Smooth muscle cell (in vitro differentiated cells): ENCODE measurements at regions not wholly inside any gene's neighbourhood (a gene's known extent, or its start where the extent isn't known, plus 50 kb on each side); places are given as distances from the start of the nearest gene placed in this dataset.

Source experiments
- DNase-seq: peaks from one replicate; lab custom pipeline; 2025; ENCODE audit not compliant: unreplicated experiment; lab: John Stamatoyannopoulos, UW
- H2AFZ ChIP-seq: fragments of 200-600 bp; sonication (generic); 2 replicates; pipeline ENCODE4 v1.6.0; 2016; ENCODE audit warnings: antibody characterized with exemption, low read depth, mild to moderate bottlenecking
- H3F3A ChIP-seq: fragments of 200-600 bp; sonication (generic); 2 replicates; pipeline ENCODE4 v1.6.0; 2017; ENCODE audit warnings: antibody characterized with exemption, low read depth
- H3K27ac ChIP-seq: fragments of 200-600 bp; sonication (generic); 2 replicates; pipeline ENCODE4 v1.5.1; 2016; ENCODE audit warnings: low read depth, mild to moderate bottlenecking
- H3K27me3 ChIP-seq: fragments of 200-600 bp; sonication (generic); 2 replicates; pipeline ENCODE4 v1.6.1; 2016; ENCODE audit warnings: low read depth, mild to moderate bottlenecking
- H3K36me3 ChIP-seq: fragments of 200-600 bp; sonication (generic); 2 replicates; pipeline ENCODE4 v1.5.1; 2016; ENCODE audit warnings: low read depth
- H3K4me1 ChIP-seq: fragments of 200-600 bp; sonication (generic); 2 replicates; pipeline ENCODE4 v1.5.1; 2016; ENCODE audit warnings: low read depth
- H3K4me2 ChIP-seq: fragments of 200-600 bp; sonication (generic); 2 replicates; pipeline ENCODE4 v1.6.0; 2016; ENCODE audit warnings: mild to moderate bottlenecking
- H3K4me3 ChIP-seq: fragments of 200-600 bp; sonication (generic); 2 replicates; pipeline ENCODE4 v1.5.1; 2016; ENCODE audit warnings: mild to moderate bottlenecking
- H3K79me2 ChIP-seq: fragments of 200-600 bp; sonication (generic); 2 replicates; pipeline ENCODE4 v1.6.0; 2016; ENCODE audit warnings: low read depth, mild to moderate bottlenecking
- H3K9ac ChIP-seq: fragments of 200-600 bp; sonication (generic); 2 replicates; pipeline ENCODE4 v1.6.0; 2016; ENCODE audit warnings: low read depth
- H3K9me3 ChIP-seq: fragments of 200-600 bp; sonication (generic); replicated peaks from 2 replicates; pipeline ENCODE4 v1.5.1; 2016; ENCODE audit warnings: low read depth
- H4K20me1 ChIP-seq: fragments of 200-600 bp; sonication (generic); 2 replicates; pipeline ENCODE4 v1.6.0; 2016; ENCODE audit warnings: low read depth
- WGBS: methylation state at CpG from one replicate; pipeline ENCODE4 v1.1.7; 2016; ENCODE audit warnings: low lambda C conversion rate; 5-methylcytosine and 5-hydroxymethylcytosine counted together
- TF ChIP-seq, protein P1 (sequence below): fragments of 200-600 bp; sonication (generic); IDR thresholded peaks from 2 replicates; pipeline ENCODE4 v1.5.1; 2017; ENCODE audit warnings: borderline replicate concordance, mild to moderate bottlenecking, antibody characterized with exemption; ENCODE audit not compliant: insufficient read depth, poor library complexity, severe bottlenecking

DNA sequence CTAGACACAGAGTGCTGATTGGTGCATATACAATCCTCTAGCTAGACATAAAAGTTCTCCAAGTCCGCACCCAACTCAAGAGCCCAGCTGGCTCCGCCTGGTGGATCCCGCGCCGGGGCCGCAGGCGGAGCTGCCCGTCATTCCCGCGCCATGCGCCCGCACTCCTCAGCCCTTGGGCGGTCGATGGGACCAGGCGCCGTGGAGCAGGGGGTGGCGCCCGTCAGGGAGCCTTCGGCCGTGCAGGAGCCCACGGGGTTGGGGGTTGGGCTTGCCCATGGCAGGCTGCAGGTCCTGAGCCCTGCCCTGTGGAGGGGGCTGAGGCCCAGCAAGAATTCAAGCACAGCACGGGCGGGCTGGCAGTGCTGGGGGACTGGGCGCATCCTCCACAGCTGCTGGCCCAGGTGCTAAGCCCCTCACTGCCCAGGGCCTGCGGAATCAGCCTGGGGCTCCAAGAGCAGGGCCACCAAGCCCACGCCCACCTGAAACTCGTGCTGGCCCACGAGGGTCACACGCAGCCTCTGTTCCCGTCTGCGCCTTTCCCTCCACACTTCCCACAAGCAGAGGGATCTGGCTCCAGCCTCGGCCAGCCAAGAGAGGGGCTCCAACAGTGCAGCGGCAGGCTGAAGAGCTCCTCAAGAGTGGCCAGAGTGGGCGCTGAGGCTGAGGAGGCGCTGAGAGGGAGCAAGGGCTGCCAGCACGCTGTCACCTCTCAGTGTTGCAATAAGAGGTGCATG, 604.2 kb upstream of the POM121L12 start:
- 97% methylated on average over 36 of the region's 36 CpGs for WGBS
- DNase-seq = no peak
- Histone ChIP-seq H3F3A (no peaks in the 10 kb centered on the region), H2AFZ (no peak overlapping the region), H3K9ac (no peak overlapping the region), H3K4me1 (no peaks in the 10 kb centered on the region), H3K36me3 (no peaks in the 10 kb centered on the region), H3K79me2 (no peaks in the 10 kb centered on the region), H3K4me3 (no peak overlapping the region), H3K4me2 (no peak overlapping the region), H3K27me3 (no peaks in the 10 kb centered on the region), H4K20me1 (no peaks in the 10 kb centered on the region), H3K9me3 (no peaks in the 10 kb centered on the region), H3K27ac (no peak overlapping the region)
- TF ChIP-seq, protein P1, sequence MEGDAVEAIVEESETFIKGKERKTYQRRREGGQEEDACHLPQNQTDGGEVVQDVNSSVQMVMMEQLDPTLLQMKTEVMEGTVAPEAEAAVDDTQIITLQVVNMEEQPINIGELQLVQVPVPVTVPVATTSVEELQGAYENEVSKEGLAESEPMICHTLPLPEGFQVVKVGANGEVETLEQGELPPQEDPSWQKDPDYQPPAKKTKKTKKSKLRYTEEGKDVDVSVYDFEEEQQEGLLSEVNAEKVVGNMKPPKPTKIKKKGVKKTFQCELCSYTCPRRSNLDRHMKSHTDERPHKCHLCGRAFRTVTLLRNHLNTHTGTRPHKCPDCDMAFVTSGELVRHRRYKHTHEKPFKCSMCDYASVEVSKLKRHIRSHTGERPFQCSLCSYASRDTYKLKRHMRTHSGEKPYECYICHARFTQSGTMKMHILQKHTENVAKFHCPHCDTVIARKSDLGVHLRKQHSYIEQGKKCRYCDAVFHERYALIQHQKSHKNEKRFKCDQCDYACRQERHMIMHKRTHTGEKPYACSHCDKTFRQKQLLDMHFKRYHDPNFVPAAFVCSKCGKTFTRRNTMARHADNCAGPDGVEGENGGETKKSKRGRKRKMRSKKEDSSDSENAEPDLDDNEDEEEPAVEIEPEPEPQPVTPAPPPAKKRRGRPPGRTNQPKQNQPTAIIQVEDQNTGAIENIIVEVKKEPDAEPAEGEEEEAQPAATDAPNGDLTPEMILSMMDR = no peak

DNA sequence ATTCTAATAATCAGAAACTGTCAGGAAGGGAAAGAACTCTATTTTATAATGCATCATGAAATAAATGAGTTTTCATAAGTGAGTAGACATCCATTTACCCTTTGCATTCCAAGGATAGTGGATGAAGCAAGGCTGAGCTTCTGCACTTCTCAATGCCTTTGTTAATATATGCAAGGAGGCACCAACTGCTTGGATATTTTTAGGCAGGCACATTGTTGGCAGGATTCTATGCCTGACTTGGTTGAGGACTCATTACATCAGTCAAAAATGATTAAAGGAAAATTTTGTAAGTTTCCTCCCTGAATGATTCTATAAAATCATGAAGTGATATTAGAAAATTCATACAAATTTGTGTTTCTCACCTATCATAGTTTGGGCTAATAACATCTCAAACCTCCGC, 612.2 kb upstream of the POM121L12 start:
- TF ChIP-seq, protein P1 = no peak
- no peak overlapping the region for H2AFZ ChIP-seq
- H3K4me3 ChIP-seq = no peak overlapping the region
- no peaks in the 10 kb centered on the region for H3K9me3 ChIP-seq
- H3K4me1 ChIP-seq = no peaks in the 10 kb centered on the region
- H3K79me2 ChIP-seq = no peaks in the 10 kb centered on the region
- H3K36me3 ChIP-seq = no peaks in the 10 kb centered on the region
- WGBS = 87% methylated on average over 1 of the region's 1 CpG
- no peaks in the 10 kb centered on the region for H3K27me3 ChIP-seq
- no peak for DNase-seq
- H3K27ac ChIP-seq = no peak overlapping the region
- no peak overlapping the region for H3K4me2 ChIP-seq
- H4K20me1 ChIP-seq = no peaks in the 10 kb centered on the region
- H3F3A ChIP-seq = no peaks in the 10 kb centered on the region
- H3K9ac ChIP-seq = no peak overlapping the region

DNA sequence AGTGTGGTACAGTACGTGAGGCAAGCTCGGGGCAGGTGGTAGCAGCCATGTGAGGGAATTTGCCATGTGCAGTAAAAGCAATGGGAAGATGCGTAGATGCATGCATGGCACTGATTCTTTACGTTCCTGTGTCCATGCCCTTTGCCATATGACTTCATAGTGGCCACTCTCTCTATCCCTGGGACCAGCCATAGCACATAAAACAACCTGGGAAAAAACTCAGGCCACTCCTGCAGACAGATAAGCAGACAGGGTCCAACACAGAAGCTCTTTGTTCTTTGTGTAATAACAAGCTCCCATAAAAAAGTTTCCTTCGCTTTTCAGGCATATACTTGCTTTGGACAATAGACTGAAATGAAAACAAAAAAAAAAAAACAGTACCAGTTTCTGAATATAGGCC, 622.4 kb upstream of the POM121L12 start:
- Histone ChIP-seq H3K4me3 (no peak overlapping the region), H3K4me2 (no peak overlapping the region), H3K27me3 (no peaks in the 10 kb centered on the region), H3K9ac (no peak overlapping the region), H3K36me3 (no peaks in the 10 kb centered on the region), H3F3A (no peaks in the 10 kb centered on the region), H4K20me1 (no peaks in the 10 kb centered on the region), H3K27ac (no peak overlapping the region), H3K79me2 (no peaks in the 10 kb centered on the region), H3K4me1 (no peaks in the 10 kb centered on the region), H2AFZ (peak overlapping the region; percentile 79), H3K9me3 (no peaks in the 10 kb centered on the region)
- 68% methylated on average over 5 of the region's 5 CpGs for WGBS
- DNase-seq = no peak
- TF ChIP-seq, protein P1 = no peak

DNA sequence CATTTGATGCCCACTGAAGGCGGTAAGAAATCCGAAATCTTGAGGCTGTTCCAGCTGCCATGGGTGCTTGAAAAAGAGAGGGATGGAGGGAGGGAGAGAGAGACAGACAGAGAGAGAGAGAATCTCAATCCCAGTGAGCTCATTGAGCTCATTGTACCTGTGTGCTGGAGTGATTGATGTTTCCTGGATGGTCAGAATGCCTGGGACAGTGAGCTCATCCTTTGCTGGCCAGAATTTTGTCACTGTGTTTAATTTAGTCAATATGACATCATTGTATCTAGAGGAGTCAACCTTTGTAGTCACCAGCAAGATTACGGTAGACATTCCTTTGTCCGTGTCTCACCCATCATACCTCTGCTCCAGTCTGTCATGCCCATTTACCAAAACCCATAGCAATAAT, 625.4 kb upstream of the POM121L12 start:
- no peaks in the 10 kb centered on the region for H3K79me2 ChIP-seq
- H3K9me3 ChIP-seq = no peaks in the 10 kb centered on the region

More for the DNA sequence above, 625.4 kb upstream of the POM121L12 start:
- WGBS = 81% methylated on average over 4 of the region's 4 CpGs
- Histone ChIP-seq H4K20me1 (no peaks in the 10 kb centered on the region), H3K4me3 (no peak overlapping the region), H2AFZ (no peak overlapping the region), H3K4me2 (no peak overlapping the region), H3K27me3 (no peaks in the 10 kb centered on the region), H3K36me3 (no peaks in the 10 kb centered on the region), H3K4me1 (no peaks in the 10 kb centered on the region), H3F3A (no peaks in the 10 kb centered on the region), H3K27ac (peak overlapping the region; percentile 30), H3K9ac (no peak overlapping the region)
- TF ChIP-seq, protein P1 = no peak
- no peak for DNase-seq
